ENCODE measurements at regions not wholly inside any gene's neighbourhood (a gene's known extent, or its start where the extent isn't known, plus 50 kb on each side); places are given as distances from the start of the nearest gene placed in this dataset.

GRCh38 chr2:89797320-89798038 lies 1106.0 kb downstream of the RPIA start:
- Histone ChIP-seq H4K20me1 (ENCODE audit: control insufficient read depth, insufficient read depth) (no peaks in the 10 kb centered on the region), H3K79me2 (ENCODE audit: control insufficient read depth, insufficient read depth, low read length) (no peaks in the 10 kb centered on the region), H3K4me1 (ENCODE audit: control insufficient read depth, insufficient read depth, low read length) (no peaks in the 10 kb centered on the region), H3K9me3 (replicated peaks; ENCODE audit: control insufficient read depth, insufficient read depth, low read length) (no peaks in the 10 kb centered on the region; the same call in 2 of the 3 replicates), H3K36me3 (ENCODE audit: control insufficient read depth in 2 of 2, insufficient read depth in 2 of 2, low read length in 1 of 2) (no peaks in the 10 kb centered on the region), H3K9ac (ENCODE audit: control insufficient read depth, insufficient read depth, low read length) (no peak overlapping the region), H2AFZ (ENCODE audit: control insufficient read depth, low read depth, low read length) (no peak overlapping the region), H3K27ac (ENCODE audit: control insufficient read depth, insufficient read depth) (no peak overlapping the region), H3K27me3 (replicated peaks in 1 of 2; ENCODE audit: control insufficient read depth in 2 of 2, insufficient read depth in 2 of 2, low read length in 1 of 2) (no peaks in the 10 kb centered on the region), H3K4me2 (ENCODE audit: control insufficient read depth, insufficient read depth) (no peak overlapping the region), H3K4me3 (no peak overlapping the region)
- in situ Hi-C loops (cut with MboI) (no loop called here), intact Hi-C loops (cut with micrococcal nuclease; ENCODE audit: unreplicated experiment) (no loop called here)
- TF ChIP-seq MTA2 (IDR thresholded peaks at IDR 0.05; ENCODE audit: low read depth) (no peak), GATAD2B (conservative IDR thresholded peaks at IDR 0.05; ENCODE audit: low read depth) (no peak), ZNF384 (IDR thresholded peaks at IDR 0.05; ENCODE audit: borderline replicate concordance, low read depth, low read length) (no peak), RELA (IDR thresholded peaks at IDR 0.05; ENCODE audit: borderline replicate concordance, partially characterized antibody) (no peak), ASH2L (IDR thresholded peaks at IDR 0.05; ENCODE audit: borderline replicate concordance, low read depth) (no peak), RB1 (IDR thresholded peaks at IDR 0.05; ENCODE audit: borderline replicate concordance) (no peak), MEF2A (IDR thresholded peaks at IDR 0.05; ENCODE audit: insufficient read depth, low read depth, low read length) (no peak), CREM (IDR thresholded peaks at IDR 0.05; ENCODE audit: low read depth) (no peak), SKIL (IDR thresholded peaks at IDR 0.05; ENCODE audit: low read depth, poor library complexity, severe bottlenecking) (no peak), SRF (IDR thresholded peaks at IDR 0.05; ENCODE audit: low read depth in 2 of 2, low read length in 2 of 2) (no peak), NRF1 (conservative IDR thresholded peaks at IDR 0.05; ENCODE audit: low read depth, low read length) (no peak), ZNF622 (IDR thresholded peaks at IDR 0.05) (no peak), ZNF24 (IDR thresholded peaks at IDR 0.05) (no peak), CBX5 (IDR thresholded peaks at IDR 0.05; ENCODE audit: low read depth) (no peak), SP1 (IDR thresholded peaks at IDR 0.05; ENCODE audit: low read depth, low read length) (no peak), IKZF1 (conservative IDR thresholded peaks at IDR 0.05) (no peak), CREB1 (IDR thresholded peaks at IDR 0.05; ENCODE audit: low read depth) (no peak), EED (IDR thresholded peaks at IDR 0.05; ENCODE audit: low read depth) (no peak), HDAC2 (IDR thresholded peaks at IDR 0.05) (no peak)
- no peak for FAIRE-seq
- ChIA-PET SMC1A (ENCODE audit: uncharacterized antibody, unreplicated experiment) (no interaction called here), RAD21 (ENCODE audit: unreplicated experiment) (no interaction called here), CTCF (no interaction called here), POLR2A (no interaction called here)
- BruUV-seq (replicated peaks) = no TSS peak
- 33% methylated on average over 15 of the region's 15 CpGs for WGBS (ENCODE audit: insufficient coverage, insufficient replicate concordance, low lambda C conversion rate, missing lambda C conversion rate)
- no peak for DNase-seq (ENCODE audit: low read depth, low spot score)
- no peak for ATAC-seq

All from GM12878 (cell line).